ENCODE measurements at regions not wholly inside any gene's neighbourhood (a gene's known extent, or its start where the extent isn't known, plus 50 kb on each side); places are given as distances from the start of the nearest gene placed in this dataset.

GRCh38 chr15:87131067-87131466 lies 1051.4 kb downstream of the AGBL1 start:
- TF ChIP-seq ZBTB21 (tag by site-specific recombination; IDR thresholded peaks at IDR 0.05) (no peak), KLF10 (tag by site-specific recombination; IDR thresholded peaks at IDR 0.05) (no peak), ZFP69B (tag by site-specific recombination; IDR thresholded peaks at IDR 0.05) (no peak), CTCF (tag by site-specific recombination; IDR thresholded peaks at IDR 0.05) (no peak), REST (tag by site-specific recombination; IDR thresholded peaks at IDR 0.05) (no peak), SCRT2 (tag by site-specific recombination; IDR thresholded peaks at IDR 0.05) (no peak), ZBTB26 (tag by site-specific recombination; optimal IDR thresholded peaks at IDR 0.05) (no peak), ZNF449 (tag by site-specific recombination; IDR thresholded peaks at IDR 0.05) (no peak)
